ENCODE measurements at regions not wholly inside any gene's neighbourhood (a gene's known extent, or its start where the extent isn't known, plus 50 kb on each side); places are given as distances from the start of the nearest gene placed in this dataset.

DNA sequence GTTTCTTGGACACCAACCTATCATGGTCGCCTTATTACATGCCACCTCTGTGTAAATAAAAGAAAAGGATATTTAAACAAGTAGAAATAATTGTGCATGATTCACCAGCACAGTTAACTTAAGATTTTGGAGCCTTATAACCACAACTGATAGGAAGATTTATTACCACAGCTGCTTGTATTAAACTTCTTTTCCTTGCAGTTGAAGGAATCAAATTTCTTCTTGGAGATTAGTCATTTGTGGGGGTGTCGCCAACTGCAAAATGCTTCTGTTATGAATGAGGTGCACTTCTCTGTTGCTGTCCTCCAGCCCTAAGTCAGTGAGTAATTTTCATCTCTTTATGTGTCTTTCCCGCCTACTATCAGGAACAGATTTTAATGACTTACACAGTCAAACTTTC is 73.3 kb downstream of the OR13H1 start:
- no peak overlapping the region for H3K4me3 ChIP-seq (ENCODE audit: low read depth, low read length)
- no peak for DNase-seq (ENCODE audit: low read depth)
- no peak for TF ChIP-seq MYC (IDR thresholded peaks at IDR 0.05; ENCODE audit: low read depth, low read length)
- TF ChIP-seq, protein P1, sequence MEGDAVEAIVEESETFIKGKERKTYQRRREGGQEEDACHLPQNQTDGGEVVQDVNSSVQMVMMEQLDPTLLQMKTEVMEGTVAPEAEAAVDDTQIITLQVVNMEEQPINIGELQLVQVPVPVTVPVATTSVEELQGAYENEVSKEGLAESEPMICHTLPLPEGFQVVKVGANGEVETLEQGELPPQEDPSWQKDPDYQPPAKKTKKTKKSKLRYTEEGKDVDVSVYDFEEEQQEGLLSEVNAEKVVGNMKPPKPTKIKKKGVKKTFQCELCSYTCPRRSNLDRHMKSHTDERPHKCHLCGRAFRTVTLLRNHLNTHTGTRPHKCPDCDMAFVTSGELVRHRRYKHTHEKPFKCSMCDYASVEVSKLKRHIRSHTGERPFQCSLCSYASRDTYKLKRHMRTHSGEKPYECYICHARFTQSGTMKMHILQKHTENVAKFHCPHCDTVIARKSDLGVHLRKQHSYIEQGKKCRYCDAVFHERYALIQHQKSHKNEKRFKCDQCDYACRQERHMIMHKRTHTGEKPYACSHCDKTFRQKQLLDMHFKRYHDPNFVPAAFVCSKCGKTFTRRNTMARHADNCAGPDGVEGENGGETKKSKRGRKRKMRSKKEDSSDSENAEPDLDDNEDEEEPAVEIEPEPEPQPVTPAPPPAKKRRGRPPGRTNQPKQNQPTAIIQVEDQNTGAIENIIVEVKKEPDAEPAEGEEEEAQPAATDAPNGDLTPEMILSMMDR (IDR thresholded peaks at IDR 0.05; ENCODE audit: low read depth, low read length) = no peak

DNA sequence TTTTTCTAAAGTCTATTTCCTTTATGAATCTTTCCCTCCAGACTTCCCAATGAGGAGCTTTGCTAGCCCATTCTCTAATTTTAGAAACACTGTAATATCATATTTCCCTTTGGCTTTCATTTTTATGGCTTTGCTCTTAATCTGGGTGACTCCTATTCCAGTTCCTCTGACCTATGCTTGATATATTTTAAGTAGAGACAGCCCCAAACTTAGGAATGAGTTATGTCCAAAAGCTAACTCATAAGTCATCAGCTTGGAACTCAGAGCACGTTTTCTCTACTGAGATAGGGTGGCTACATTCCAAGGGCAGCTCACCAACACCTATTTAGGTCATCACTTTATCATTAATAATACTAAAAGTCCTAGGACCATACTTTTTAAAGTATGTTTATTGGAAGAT is 77.8 kb downstream of the OR13H1 start:
- TF ChIP-seq, protein P2, sequence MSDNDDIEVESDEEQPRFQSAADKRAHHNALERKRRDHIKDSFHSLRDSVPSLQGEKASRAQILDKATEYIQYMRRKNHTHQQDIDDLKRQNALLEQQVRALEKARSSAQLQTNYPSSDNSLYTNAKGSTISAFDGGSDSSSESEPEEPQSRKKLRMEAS (IDR thresholded peaks at IDR 0.05; ENCODE audit: low read depth, low read length) = no peak
- TF ChIP-seq MYC (IDR thresholded peaks at IDR 0.05; ENCODE audit: low read depth, low read length) = no peak
- TF ChIP-seq, protein P1 (IDR thresholded peaks at IDR 0.05; ENCODE audit: low read depth, low read length) = no peak
- no peak for TF ChIP-seq POLR2A (IDR thresholded peaks at IDR 0.05; ENCODE audit: extremely low read depth, insufficient read length)
- no peak for DNase-seq (ENCODE audit: low read depth)

DNA sequence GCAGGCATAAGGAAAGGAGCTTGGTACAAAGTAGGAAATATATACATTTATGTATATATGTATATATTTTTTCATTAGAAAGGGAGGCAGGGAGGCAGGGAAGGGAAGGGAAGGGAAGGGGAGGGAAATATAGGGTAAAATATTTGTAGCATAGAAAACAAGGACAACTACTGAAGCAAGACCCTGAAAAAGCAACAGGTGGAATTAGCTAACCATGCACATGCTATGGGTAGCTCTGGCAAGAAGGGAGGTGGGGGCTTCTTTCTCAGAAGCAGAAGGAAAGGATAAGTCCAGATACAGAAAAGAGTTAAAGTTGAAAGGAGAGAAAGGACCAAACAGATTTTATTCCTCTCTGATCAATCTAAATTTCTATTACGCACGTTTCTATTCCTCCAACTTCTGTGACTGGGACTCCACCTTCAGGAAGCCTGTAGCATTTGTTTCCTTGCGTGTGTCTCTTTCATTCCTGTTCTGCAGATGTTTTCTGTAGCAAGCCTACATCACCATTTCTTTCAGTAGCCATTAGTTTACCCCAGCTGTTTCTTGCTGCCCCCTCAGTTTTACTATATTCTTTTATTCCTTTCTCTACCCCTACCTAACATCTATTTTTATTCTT is 82.9 kb downstream of the OR13H1 start:
- no peak overlapping the region for H3K4me3 ChIP-seq (ENCODE audit: low read depth, low read length)
- DNase-seq (ENCODE audit: low read depth) = no peak
- TF ChIP-seq POLR2A (IDR thresholded peaks at IDR 0.05; ENCODE audit: extremely low read depth, insufficient read length) = no peak
- TF ChIP-seq, protein P1 (IDR thresholded peaks at IDR 0.05; ENCODE audit: low read depth, low read length) = peak; percentile 5
- TF ChIP-seq, protein P2 (IDR thresholded peaks at IDR 0.05; ENCODE audit: low read depth, low read length) = no peak

More for the DNA sequence above, 77.8 kb downstream of the OR13H1 start:
- no peak overlapping the region for H3K4me3 ChIP-seq (ENCODE audit: low read depth, low read length)

DNA sequence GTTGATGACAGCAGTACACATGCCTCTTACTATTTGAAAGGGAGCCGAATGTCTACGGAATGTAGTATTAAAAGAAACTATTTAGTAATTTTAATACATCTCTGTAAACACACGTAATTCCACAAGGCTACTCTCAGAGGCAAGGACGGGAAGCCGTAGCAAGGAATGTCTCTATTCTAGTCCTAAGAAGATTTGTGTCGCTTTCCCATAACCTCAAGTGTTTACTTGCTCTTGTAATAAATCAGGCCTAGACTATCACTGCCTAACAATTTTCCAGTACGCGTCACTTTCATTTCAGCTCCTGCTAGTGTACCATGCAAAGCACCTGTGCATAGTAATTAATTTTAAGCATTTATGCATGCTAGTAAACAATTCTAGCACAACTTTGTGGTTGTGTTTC is 86.7 kb downstream of the OR13H1 start:
- no peak for DNase-seq (ENCODE audit: low read depth)
- TF ChIP-seq, protein P1 (IDR thresholded peaks at IDR 0.05; ENCODE audit: low read depth, low read length) = no peak
- TF ChIP-seq POLR2A (IDR thresholded peaks at IDR 0.05; ENCODE audit: extremely low read depth, insufficient read length) = no peak
- TF ChIP-seq, protein P2 (IDR thresholded peaks at IDR 0.05; ENCODE audit: low read depth, low read length) = no peak
- TF ChIP-seq MYC (IDR thresholded peaks at IDR 0.05; ENCODE audit: low read depth, low read length) = no peak
- no peak overlapping the region for H3K4me3 ChIP-seq (ENCODE audit: low read depth, low read length)

DNA sequence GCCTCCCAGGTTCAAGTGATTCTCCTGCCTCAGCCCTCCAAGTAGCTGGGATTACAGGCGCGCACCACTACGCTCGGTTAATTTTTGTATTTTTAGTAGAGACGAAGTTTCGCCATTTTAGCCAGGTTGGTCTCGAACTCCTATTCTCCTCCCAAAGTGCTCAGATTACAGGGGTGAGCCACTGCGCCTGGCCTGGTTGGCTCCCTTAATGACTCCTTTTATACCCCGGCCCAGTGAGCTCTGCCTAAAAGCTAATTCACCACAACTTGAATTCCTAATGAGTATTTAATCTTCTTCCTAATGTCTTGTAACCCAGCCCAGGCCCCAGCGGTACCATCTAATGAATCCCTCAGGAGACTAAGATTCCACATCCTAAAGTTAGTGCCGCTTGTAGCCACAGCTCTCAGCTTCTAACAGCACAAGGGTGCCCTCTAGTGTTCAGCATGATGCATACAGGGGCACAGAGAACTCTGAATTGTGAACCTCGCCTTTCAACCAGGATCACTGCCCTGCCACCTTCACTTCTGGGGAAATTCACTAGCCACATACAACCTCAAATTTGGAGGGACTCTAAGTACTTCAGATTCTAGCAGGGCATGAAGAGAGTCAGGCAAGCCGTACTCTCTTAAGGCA is 89.5 kb downstream of the OR13H1 start:
- no peak overlapping the region for H3K4me3 ChIP-seq (ENCODE audit: low read depth, low read length)
- peak; percentile 57 for DNase-seq (ENCODE audit: low read depth)
- TF ChIP-seq, protein P2 (IDR thresholded peaks at IDR 0.05; ENCODE audit: low read depth, low read length) = no peak
- TF ChIP-seq, protein P1 (IDR thresholded peaks at IDR 0.05; ENCODE audit: low read depth, low read length) = peak; percentile 64

DNA sequence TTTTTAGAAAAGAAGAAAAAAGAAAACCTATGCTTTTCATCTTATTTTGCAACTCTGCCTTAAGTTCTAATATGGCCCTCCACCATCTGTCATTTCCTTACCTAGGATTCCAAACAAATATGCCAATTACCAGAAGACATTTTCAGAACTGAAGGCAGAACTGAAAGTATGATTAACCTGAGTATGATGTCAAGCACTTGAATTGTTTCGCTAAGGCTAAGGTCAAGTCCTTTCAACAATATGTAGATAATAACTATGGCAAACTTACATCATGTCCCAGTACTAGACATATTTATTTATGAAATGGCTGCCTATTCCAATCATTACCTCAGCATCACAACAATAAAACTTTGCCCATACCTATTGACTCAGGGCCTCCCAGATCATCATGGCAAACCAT is 91.0 kb downstream of the OR13H1 start:
- DNase-seq (ENCODE audit: low read depth) = no peak
- TF ChIP-seq, protein P1 (IDR thresholded peaks at IDR 0.05; ENCODE audit: low read depth, low read length) = no peak
- TF ChIP-seq, protein P2 (IDR thresholded peaks at IDR 0.05; ENCODE audit: low read depth, low read length) = no peak
- TF ChIP-seq POLR2A (IDR thresholded peaks at IDR 0.05; ENCODE audit: extremely low read depth, insufficient read length) (no peak), MYC (IDR thresholded peaks at IDR 0.05; ENCODE audit: low read depth, low read length) (no peak)
- H3K4me3 ChIP-seq (ENCODE audit: low read depth, low read length) = no peak overlapping the region

Data from NB4 (cell line).